GM12878 (cell line): ENCODE measurements at regions not wholly inside any gene's neighbourhood (a gene's known extent, or its start where the extent isn't known, plus 50 kb on each side); places are given as distances from the start of the nearest gene placed in this dataset.
A peak's percentile ranks its signal among the peaks of the same experiment; 100 is the strongest.

Experiments
- BHLHE40 ChIP-seq, 2 experiments: fragments of 450-650 bp in 1 of 2; IDR thresholded peaks; 2 replicates each; pipeline ENCODE4 v1.6.1; 2011 to 2017; ENCODE audit warnings: low read depth in 2 of 2, borderline replicate concordance in 1 of 2, improper control_type of control experiment in 1 of 2, low read length in 1 of 2, mild to moderate bottlenecking in 1 of 2
- CUX1 ChIP-seq: IDR thresholded peaks from 2 replicates; pipeline ENCODE4 v1.6.1; 2012; ENCODE audit warnings: improper control_type of control experiment, low read depth, low read length; ENCODE audit not compliant: insufficient replicate concordance
- E2F4 ChIP-seq: IDR thresholded peaks from 2 replicates; pipeline ENCODE4 v1.6.1; 2012; ENCODE audit warnings: low read depth, low read length, improper control_type of control experiment
- E2F8 ChIP-seq: fragments of 450-650 bp; IDR thresholded peaks from 2 replicates; pipeline ENCODE4 v1.6.1; 2018; ENCODE audit warnings: mild to moderate bottlenecking, low read depth, moderate library complexity; ENCODE audit not compliant: partially characterized antibody
- ETV6 ChIP-seq, 2 experiments: fragments of 450-650 bp in 1 of 2; IDR thresholded peaks in 1 of 2; conservative IDR thresholded peaks in 1 of 2; 2 replicates each; pipeline ENCODE4 v1.6.1; 2014; ENCODE audit warnings: antibody characterized with exemption in 1 of 2, borderline replicate concordance in 1 of 2, low read depth in 1 of 2, mild to moderate bottlenecking in 1 of 2, moderate library complexity in 1 of 2
- HCFC1 ChIP-seq: fragments of 150-350 bp; IDR thresholded peaks from 2 replicates; pipeline ENCODE4 v1.6.1; 2014; ENCODE audit warnings: low read length
- IKZF1 ChIP-seq: fragments of 450-650 bp; conservative IDR thresholded peaks from 2 replicates; pipeline ENCODE4 v1.6.1; 2017; ENCODE audit warnings: antibody characterized with exemption, mild to moderate bottlenecking
- JUND ChIP-seq: IDR thresholded peaks from 2 replicates; pipeline ENCODE4 v1.6.1; 2012; ENCODE audit warnings: low read depth, mild to moderate bottlenecking, low read length, improper control_type of control experiment, moderate library complexity
- LARP7 ChIP-seq: fragments of 450-650 bp; IDR thresholded peaks from 2 replicates; pipeline ENCODE4 v1.6.1; 2017; ENCODE audit warnings: mild to moderate bottlenecking
- MTA3 ChIP-seq: IDR thresholded peaks from 2 replicates; pipeline ENCODE4 v1.6.1; 2012; ENCODE audit warnings: low read length, inconsistent platforms, borderline replicate concordance
- NFXL1 ChIP-seq: fragments of 450-650 bp; IDR thresholded peaks from 2 replicates; pipeline ENCODE4 v1.6.1; 2017; ENCODE audit warnings: antibody characterized with exemption, mild to moderate bottlenecking, borderline replicate concordance
- SREBF2 ChIP-seq: IDR thresholded peaks from 2 replicates; pipeline ENCODE4 v1.6.1; 2012; ENCODE audit warnings: mild to moderate bottlenecking, low read length
- TCF7 ChIP-seq: IDR thresholded peaks from 2 replicates; pipeline ENCODE4 v1.6.1; 2014; ENCODE audit warnings: antibody characterized with exemption, borderline replicate concordance
- YY1 ChIP-seq: IDR thresholded peaks from 2 replicates; pipeline ENCODE4 v1.6.1; 2011; ENCODE audit warnings: low read depth, mild to moderate bottlenecking, low read length
- ZBTB11 ChIP-seq: fragments of 450-650 bp; formaldehyde crosslinking; IDR thresholded peaks from 2 replicates; pipeline ENCODE4 v1.5.0; 2022; ENCODE audit warnings: mild to moderate bottlenecking, missing genetic modification characterization

- TF ChIP-seq JUND (no peak), ZBTB11 (CRISPR knock-in tag) (no peak), TCF7 (no peak), LARP7 (no peak), IKZF1 (peak; percentile 62), HCFC1 (no peak), E2F8 (no peak), E2F4 (no peak), YY1 (no peak), BHLHE40 (IDR thresholded peaks at IDR 0.05; ENCODE audit: borderline replicate concordance in 1 of 2, low read depth in 2 of 2, low read length in 1 of 2) (peak in 1 of 2 experiments; percentile 8; a peak in 1 of 4 replicates), SREBF2 (no peak), NFXL1 (no peak), CUX1 (no peak), ETV6 (conservative IDR thresholded peaks at IDR 0.05 in 1 of 2, IDR thresholded peaks at IDR 0.05 in 1 of 2; ENCODE audit: borderline replicate concordance in 1 of 2, low read depth in 1 of 2) (no peak), MTA3 (no peak)
These were observed 66.8 kb upstream of the RASGRP1 start (continued) for GRCh38 chr15:38631119-38632075.
